ENCODE measurements at regions not wholly inside any gene's neighbourhood (a gene's known extent, or its start where the extent isn't known, plus 50 kb on each side); places are given as distances from the start of the nearest gene placed in this dataset.

GRCh38 chr4:181582595-181582994 is 660.6 kb upstream of the TENM3 start:
- TF ChIP-seq, protein P1, sequence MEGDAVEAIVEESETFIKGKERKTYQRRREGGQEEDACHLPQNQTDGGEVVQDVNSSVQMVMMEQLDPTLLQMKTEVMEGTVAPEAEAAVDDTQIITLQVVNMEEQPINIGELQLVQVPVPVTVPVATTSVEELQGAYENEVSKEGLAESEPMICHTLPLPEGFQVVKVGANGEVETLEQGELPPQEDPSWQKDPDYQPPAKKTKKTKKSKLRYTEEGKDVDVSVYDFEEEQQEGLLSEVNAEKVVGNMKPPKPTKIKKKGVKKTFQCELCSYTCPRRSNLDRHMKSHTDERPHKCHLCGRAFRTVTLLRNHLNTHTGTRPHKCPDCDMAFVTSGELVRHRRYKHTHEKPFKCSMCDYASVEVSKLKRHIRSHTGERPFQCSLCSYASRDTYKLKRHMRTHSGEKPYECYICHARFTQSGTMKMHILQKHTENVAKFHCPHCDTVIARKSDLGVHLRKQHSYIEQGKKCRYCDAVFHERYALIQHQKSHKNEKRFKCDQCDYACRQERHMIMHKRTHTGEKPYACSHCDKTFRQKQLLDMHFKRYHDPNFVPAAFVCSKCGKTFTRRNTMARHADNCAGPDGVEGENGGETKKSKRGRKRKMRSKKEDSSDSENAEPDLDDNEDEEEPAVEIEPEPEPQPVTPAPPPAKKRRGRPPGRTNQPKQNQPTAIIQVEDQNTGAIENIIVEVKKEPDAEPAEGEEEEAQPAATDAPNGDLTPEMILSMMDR (IDR thresholded peaks at IDR 0.05 in 4 of 5, conservative IDR thresholded peaks at IDR 0.05 in 1 of 5) = no peak
- no peak for TF ChIP-seq POLR2A (IDR thresholded peaks at IDR 0.05)

All from gastrocnemius medialis (tissue), 4 donors.